GM21619 (cell line): ENCODE measurements at regions not wholly inside any gene's neighbourhood (a gene's known extent, or its start where the extent isn't known, plus 50 kb on each side); places are given as distances from the start of the nearest gene placed in this dataset.
"Not testable (repeated sequence)": the region's sequence is repeated elsewhere in the genome, so short reads cannot be mapped to it uniquely, and the experiment has no call there.

Experiments used
- ATAC-seq: cut with Tn5 transposase; IDR thresholded peaks from one replicate; pipeline ENCODE4 v1.9.1; 2021; ENCODE audit not compliant: unreplicated experiment

GRCh38 chr6:166809721-166810120, 146.6 kb downstream of the RNASET2 start:
- ATAC-seq = no peak

GRCh38 chr6:166806962-166807757, 149.2 kb downstream of the RNASET2 start:
- ATAC-seq = no peak

- ATAC-seq = no peak
These were observed 150.0 kb downstream of the RNASET2 start for GRCh38 chr6:166806217-166806838.

GRCh38 chr6:166803471-166803870, 152.9 kb downstream of the RNASET2 start:
- no peak for ATAC-seq

- no peak for ATAC-seq
These were observed 153.9 kb downstream of the RNASET2 start for GRCh38 chr6:166802401-166802800.

GRCh38 chr6:166800137-166800536, 156.2 kb downstream of the RNASET2 start:
- no peak for ATAC-seq

- no peak for ATAC-seq
These were observed 157.7 kb downstream of the RNASET2 start for GRCh38 chr6:166798652-166799051.

GRCh38 chr6:166796610-166797009, 159.7 kb downstream of the RNASET2 start:
- ATAC-seq = no peak

- no peak for ATAC-seq
These were observed 160.5 kb downstream of the RNASET2 start for GRCh38 chr6:166795879-166796278.

GRCh38 chr6:166790808-166791207, 163.8 kb upstream of the RPS6KA2 start:
- not testable (repeated sequence) for ATAC-seq

GRCh38 chr6:166788846-166789529, 161.9 kb upstream of the RPS6KA2 start:
- ATAC-seq = not testable (repeated sequence)

- ATAC-seq = peak; percentile 79
These were observed 159.7 kb upstream of the RPS6KA2 start for GRCh38 chr6:166786704-166787293.

- ATAC-seq = no peak
These were observed 158.1 kb upstream of the RPS6KA2 start for GRCh38 chr6:166785131-166785530.

GRCh38 chr6:166784691-166785090, 157.6 kb upstream of the RPS6KA2 start:
- no peak for ATAC-seq

GRCh38 chr6:166782520-166782919, 155.5 kb upstream of the RPS6KA2 start:
- ATAC-seq = no peak

- ATAC-seq = no peak
These were observed 154.3 kb upstream of the RPS6KA2 start for GRCh38 chr6:166781331-166781730.

- no peak for ATAC-seq
These were observed 153.1 kb upstream of the RPS6KA2 start for GRCh38 chr6:166779963-166780683.

- ATAC-seq = no peak
These were observed 152.3 kb upstream of the RPS6KA2 start for GRCh38 chr6:166779381-166779780.

GRCh38 chr6:166778776-166779175, 151.7 kb upstream of the RPS6KA2 start:
- no peak for ATAC-seq

- ATAC-seq = no peak
These were observed 151.0 kb upstream of the RPS6KA2 start for GRCh38 chr6:166778046-166778445.

- ATAC-seq = no peak
These were observed 150.1 kb upstream of the RPS6KA2 start for GRCh38 chr6:166777096-166777630.
